Erythroblast (primary cell): ENCODE measurements at regions not wholly inside any gene's neighbourhood (a gene's known extent, or its start where the extent isn't known, plus 50 kb on each side); places are given as distances from the start of the nearest gene placed in this dataset.

Source experiments
- GATA1 ChIP-seq: IDR thresholded peaks from 2 replicates; pipeline ENCODE4 v1.6.1; 2011; ENCODE audit warnings: low read depth, mild to moderate bottlenecking, control low read depth, low read length, moderate library complexity
- POLR2A ChIP-seq: IDR thresholded peaks from 2 replicates; pipeline ENCODE4 v1.6.1; 2011; ENCODE audit warnings: mild to moderate bottlenecking, low read length

DNA sequence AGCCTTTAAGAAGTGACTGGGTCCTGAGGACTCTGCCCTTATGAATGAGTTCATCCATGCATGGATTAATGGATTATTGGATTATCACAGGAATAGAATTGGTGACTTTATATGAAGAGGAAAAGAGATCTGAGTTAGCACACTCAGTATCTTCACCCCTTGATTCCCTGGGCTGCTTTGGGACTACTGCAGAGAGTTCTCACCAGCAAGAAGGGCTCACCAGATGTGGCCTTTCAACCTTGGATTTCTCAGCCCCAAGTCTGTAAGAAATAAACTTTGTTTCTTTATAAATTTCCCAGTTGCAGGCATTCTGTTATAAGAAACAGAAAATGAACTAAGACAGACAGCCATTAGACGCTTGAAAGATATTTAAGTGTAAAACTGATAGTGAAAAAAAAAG lies 509.2 kb downstream of the FLRT2 start:
- TF ChIP-seq POLR2A (no peak), GATA1 (no peak)
